Sigmoid colon (tissue), 3 donors: ENCODE measurements at regions not wholly inside any gene's neighbourhood (a gene's known extent, or its start where the extent isn't known, plus 50 kb on each side); places are given as distances from the start of the nearest gene placed in this dataset.

Experiments used
- CTCF ChIP-seq, 4 experiments: fragments of 450-650 bp in 3 of 4; fragments of 200-600 bp in 1 of 4; IDR thresholded peaks; one replicate each; pipeline ENCODE4 v1.5.1; 2016 to 2019; ENCODE audit warnings: antibody characterized with exemption in 4 of 4, mild to moderate bottlenecking in 3 of 4, moderate library complexity in 2 of 4
- POLR2A ChIP-seq, 2 donors: fragments of 450-650 bp; IDR thresholded peaks; one replicate each; pipeline ENCODE4 v1.6.1; 2016; ENCODE audit warnings: antibody characterized with exemption in 2 of 2, mild to moderate bottlenecking in 2 of 2, moderate library complexity in 2 of 2

- no peak for TF ChIP-seq CTCF (IDR thresholded peaks at IDR 0.05)
- TF ChIP-seq POLR2A (IDR thresholded peaks at IDR 0.05): no peak
Measured at GRCh38 chr2:118301248-118301647, 213.0 kb downstream of the INSIG2 start.
